HepG2 (cell line): ENCODE measurements at regions not wholly inside any gene's neighbourhood (a gene's known extent, or its start where the extent isn't known, plus 50 kb on each side); places are given as distances from the start of the nearest gene placed in this dataset.

Experiments
- ATAC-seq: fragments of 200-7000 bp; cut with Tn5 transposase; 3 replicates; pipeline ENCODE4 v1.9.1; 2020; ENCODE audit warnings: mild to moderate bottlenecking, moderate library complexity
- BruUV-seq: library from RNA; stranded (reverse); fragments of 400-500 nt; replicated peaks from 2 replicates; lab custom pipeline; 2021; lab: Mats Ljungman, UMichigan
- CTCF ChIA-PET: fragments of 300-600 bp; formaldehyde crosslinking; extraction: SDS; loops from one replicate; lab custom pipeline; 2021; ENCODE audit warnings: low total read pairs, inconsistent platforms, low intra/inter-chr PET ratio; lab: Yijun Ruan, JAX
- POLR2A ChIA-PET: fragments of 350-600 bp; sonication (Branson Sonifier 250); formaldehyde crosslinking; loops from one replicate; lab custom pipeline; 2020; ENCODE audit warnings: antibody characterized with exemption, inconsistent platforms; lab: Yijun Ruan, JAX
- DNase-seq: peaks from one replicate; pipeline ENCODE4 v3.0.0-alpha.2; 2015; ENCODE audit warnings: low spot score
- FAIRE-seq: peaks from 3 replicates; lab custom pipeline; 2011; peaks lifted over from hg19 to GRCh38; lab: Jason Lieb, UNC
- H2AFZ ChIP-seq: one replicate; pipeline ENCODE4 v1.6.1; 2011; ENCODE audit warnings: low read length, inconsistent platforms
- H3K27ac ChIP-seq: fragments of 300-600 bp; 3 replicates; pipeline ENCODE4 v1.8.0; 2011; ENCODE audit warnings: mixed run types, mild to moderate bottlenecking, mixed read lengths, low read length, inconsistent platforms; ENCODE audit not compliant: insufficient read depth; ENCODE audit errors: extremely low read length
- H3K27me3 ChIP-seq, 2 experiments: fragments of 200-600 bp in 1 of 2; 2 replicates in 1 of 2; 3 replicates in 1 of 2; pipeline versions ENCODE4 v1.6.0 to v1.8.0; 2011; ENCODE audit warnings: low read length in 2 of 2, mild to moderate bottlenecking in 2 of 2, moderate library complexity in 2 of 2, inconsistent platforms in 1 of 2; ENCODE audit not compliant: insufficient read depth in 2 of 2, control insufficient read depth in 1 of 2
- H3K36me3 ChIP-seq, 2 experiments: fragments of 200-600 bp in 1 of 2; replicated peaks in 1 of 2; 2 replicates in 1 of 2; 3 replicates in 1 of 2; pipeline versions ENCODE4 v1.5.1 to v1.8.0; 2011; ENCODE audit warnings: low read length in 2 of 2, inconsistent platforms in 1 of 2; ENCODE audit not compliant: insufficient read depth in 2 of 2, control insufficient read depth in 1 of 2
- H3K4me1 ChIP-seq: 2 replicates; pipeline ENCODE4 v1.5.1; 2012; ENCODE audit warnings: low read length, inconsistent platforms; ENCODE audit not compliant: insufficient read depth
- H3K4me2 ChIP-seq: 2 replicates; pipeline ENCODE4 v1.6.0; 2011; ENCODE audit warnings: low read depth, low read length, inconsistent platforms
- H3K4me3 ChIP-seq, 3 experiments: fragments of 200-600 bp in 1 of 3; sonication (generic), shearing (Covaris generic) in 1 of 3; replicated peaks in 1 of 3; 2 replicates each; pipeline ENCODE4 v1.5.1; 2011 to 2016; ENCODE audit warnings: low read length in 3 of 3, inconsistent platforms in 2 of 3, low read depth in 2 of 3, mild to moderate bottlenecking in 2 of 3, control low read depth in 1 of 3, mixed read lengths in 1 of 3; ENCODE audit not compliant: insufficient read depth in 1 of 3
- H3K79me2 ChIP-seq: one replicate; pipeline ENCODE4 v1.6.1; 2011; ENCODE audit warnings: low read length, inconsistent platforms; ENCODE audit not compliant: insufficient read depth
- H3K9ac ChIP-seq: 2 replicates; pipeline ENCODE4 v1.6.0; 2011; ENCODE audit warnings: mild to moderate bottlenecking, low read depth, low read length, inconsistent platforms; ENCODE audit not compliant: insufficient read depth
- H3K9me3 ChIP-seq: 2 replicates; pipeline ENCODE4 v1.5.1; 2012; ENCODE audit warnings: mild to moderate bottlenecking, low read length
- H4K20me1 ChIP-seq: 2 replicates; pipeline ENCODE4 v1.6.0; 2011; ENCODE audit warnings: inconsistent platforms, mild to moderate bottlenecking, low read length, moderate library complexity; ENCODE audit not compliant: insufficient read depth
- KAT8 ChIP-seq: IDR thresholded peaks from 2 replicates; pipeline ENCODE4 v1.6.1; 2016; ENCODE audit warnings: missing genetic modification reagents, missing compliant biosample characterization
- SRF ChIP-seq: IDR thresholded peaks from 2 replicates; pipeline ENCODE4 v1.6.1; 2011; ENCODE audit warnings: mild to moderate bottlenecking, low read depth, low read length, moderate library complexity
- TCF12 ChIP-seq, 2 experiments: fragments of 450-650 bp in 1 of 2; sonication (generic) in 1 of 2; formaldehyde crosslinking in 1 of 2; IDR thresholded peaks; 2 replicates each; pipeline versions ENCODE4 v1.6.1 to v1.8.0; 2017 to 2022; ENCODE audit warnings: antibody characterized with exemption in 1 of 2, mild to moderate bottlenecking in 1 of 2, missing genetic modification reagents in 1 of 2, moderate library complexity in 1 of 2
- TFAP4 ChIP-seq: sonication (generic); IDR thresholded peaks from 2 replicates; pipeline ENCODE4 v1.6.1; 2016; ENCODE audit warnings: low read depth, borderline replicate concordance
- TGIF2 ChIP-seq: IDR thresholded peaks from 2 replicates; pipeline ENCODE4 v1.6.1; 2016; ENCODE audit warnings: control low read depth, missing compliant biosample characterization
- ZFP91 ChIP-seq: sonication (generic); formaldehyde crosslinking; IDR thresholded peaks from 2 replicates; pipeline ENCODE4 v1.9.0; 2022; ENCODE audit warnings: missing genetic modification reagents, mild to moderate bottlenecking, borderline replicate concordance
- ZNF691 ChIP-seq: sonication (generic); formaldehyde crosslinking; IDR thresholded peaks from 2 replicates; pipeline ENCODE4 v1.4.0; 2020; ENCODE audit warnings: missing genetic modification reagents, low read depth, mild to moderate bottlenecking, borderline replicate concordance
- ZNF782 ChIP-seq: sonication (generic); formaldehyde crosslinking; IDR thresholded peaks from 2 replicates; pipeline ENCODE4 v1.4.0; 2020; ENCODE audit warnings: missing genetic modification reagents, mild to moderate bottlenecking, borderline replicate concordance
- WGBS: methylation state at CpG from one replicate; pipeline ENCODE4 v1.1.6; 2017; ENCODE audit warnings: low lambda C conversion rate; 5-methylcytosine and 5-hydroxymethylcytosine counted together
- in situ Hi-C: cut with HindIII; loops from 2 replicates; pipeline ENCODE4 v1.10.0; 2017; ENCODE audit warnings: low pct_unique_long_range_greater_than_20kb; ENCODE audit not compliant: extremely low pct_ligation_motif_present
- intact Hi-C: fragments of 100-400 bp; cut with micrococcal nuclease; formaldehyde crosslinking; loops from one replicate; pipeline ENCODE4 v1.10.0; 2022; ENCODE audit not compliant: unreplicated experiment
- TF ChIP-seq, protein P1 (sequence below): sonication (generic); formaldehyde crosslinking; IDR thresholded peaks from 2 replicates; pipeline ENCODE4 v1.9.0; 2021; ENCODE audit warnings: mild to moderate bottlenecking, missing genetic modification reagents
- TF ChIP-seq, protein P2 (sequence below): sonication (generic); formaldehyde crosslinking; IDR thresholded peaks from 2 replicates; pipeline ENCODE4 v1.5.1; 2020; ENCODE audit warnings: mild to moderate bottlenecking, moderate library complexity, missing genetic modification reagents

GRCh38 chr13:73136776-73137175, 78.0 kb downstream of the KLF5 start:
- 50% methylated on average over 2 of the region's 2 CpGs for WGBS
- H3K79me2 ChIP-seq = no peaks in the 10 kb centered on the region
- TF ChIP-seq TGIF2 (no peak), ZNF691 (CRISPR knock-in tag) (no peak), TCF12 (IDR thresholded peaks at IDR 0.05) (no peak), TCF12 (CRISPR knock-in tag; IDR thresholded peaks at IDR 0.05) (no peak), TFAP4 (no peak), ZFP91 (CRISPR knock-in tag) (no peak), SRF (no peak), ZNF782 (no peak), KAT8 (no peak)
- TF ChIP-seq, protein P1, sequence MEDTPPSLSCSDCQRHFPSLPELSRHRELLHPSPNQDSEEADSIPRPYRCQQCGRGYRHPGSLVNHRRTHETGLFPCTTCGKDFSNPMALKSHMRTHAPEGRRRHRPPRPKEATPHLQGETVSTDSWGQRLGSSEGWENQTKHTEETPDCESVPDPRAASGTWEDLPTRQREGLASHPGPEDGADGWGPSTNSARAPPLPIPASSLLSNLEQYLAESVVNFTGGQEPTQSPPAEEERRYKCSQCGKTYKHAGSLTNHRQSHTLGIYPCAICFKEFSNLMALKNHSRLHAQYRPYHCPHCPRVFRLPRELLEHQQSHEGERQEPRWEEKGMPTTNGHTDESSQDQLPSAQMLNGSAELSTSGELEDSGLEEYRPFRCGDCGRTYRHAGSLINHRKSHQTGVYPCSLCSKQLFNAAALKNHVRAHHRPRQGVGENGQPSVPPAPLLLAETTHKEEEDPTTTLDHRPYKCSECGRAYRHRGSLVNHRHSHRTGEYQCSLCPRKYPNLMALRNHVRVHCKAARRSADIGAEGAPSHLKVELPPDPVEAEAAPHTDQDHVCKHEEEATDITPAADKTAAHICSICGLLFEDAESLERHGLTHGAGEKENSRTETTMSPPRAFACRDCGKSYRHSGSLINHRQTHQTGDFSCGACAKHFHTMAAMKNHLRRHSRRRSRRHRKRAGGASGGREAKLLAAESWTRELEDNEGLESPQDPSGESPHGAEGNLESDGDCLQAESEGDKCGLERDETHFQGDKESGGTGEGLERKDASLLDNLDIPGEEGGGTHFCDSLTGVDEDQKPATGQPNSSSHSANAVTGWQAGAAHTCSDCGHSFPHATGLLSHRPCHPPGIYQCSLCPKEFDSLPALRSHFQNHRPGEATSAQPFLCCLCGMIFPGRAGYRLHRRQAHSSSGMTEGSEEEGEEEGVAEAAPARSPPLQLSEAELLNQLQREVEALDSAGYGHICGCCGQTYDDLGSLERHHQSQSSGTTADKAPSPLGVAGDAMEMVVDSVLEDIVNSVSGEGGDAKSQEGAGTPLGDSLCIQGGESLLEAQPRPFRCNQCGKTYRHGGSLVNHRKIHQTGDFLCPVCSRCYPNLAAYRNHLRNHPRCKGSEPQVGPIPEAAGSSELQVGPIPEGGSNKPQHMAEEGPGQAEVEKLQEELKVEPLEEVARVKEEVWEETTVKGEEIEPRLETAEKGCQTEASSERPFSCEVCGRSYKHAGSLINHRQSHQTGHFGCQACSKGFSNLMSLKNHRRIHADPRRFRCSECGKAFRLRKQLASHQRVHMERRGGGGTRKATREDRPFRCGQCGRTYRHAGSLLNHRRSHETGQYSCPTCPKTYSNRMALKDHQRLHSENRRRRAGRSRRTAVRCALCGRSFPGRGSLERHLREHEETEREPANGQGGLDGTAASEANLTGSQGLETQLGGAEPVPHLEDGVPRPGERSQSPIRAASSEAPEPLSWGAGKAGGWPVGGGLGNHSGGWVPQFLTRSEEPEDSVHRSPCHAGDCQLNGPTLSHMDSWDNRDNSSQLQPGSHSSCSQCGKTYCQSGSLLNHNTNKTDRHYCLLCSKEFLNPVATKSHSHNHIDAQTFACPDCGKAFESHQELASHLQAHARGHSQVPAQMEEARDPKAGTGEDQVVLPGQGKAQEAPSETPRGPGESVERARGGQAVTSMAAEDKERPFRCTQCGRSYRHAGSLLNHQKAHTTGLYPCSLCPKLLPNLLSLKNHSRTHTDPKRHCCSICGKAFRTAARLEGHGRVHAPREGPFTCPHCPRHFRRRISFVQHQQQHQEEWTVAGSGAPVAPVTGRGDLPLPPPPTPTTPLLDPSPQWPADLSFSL (CRISPR knock-in tag) = no peak
- TF ChIP-seq, protein P2, sequence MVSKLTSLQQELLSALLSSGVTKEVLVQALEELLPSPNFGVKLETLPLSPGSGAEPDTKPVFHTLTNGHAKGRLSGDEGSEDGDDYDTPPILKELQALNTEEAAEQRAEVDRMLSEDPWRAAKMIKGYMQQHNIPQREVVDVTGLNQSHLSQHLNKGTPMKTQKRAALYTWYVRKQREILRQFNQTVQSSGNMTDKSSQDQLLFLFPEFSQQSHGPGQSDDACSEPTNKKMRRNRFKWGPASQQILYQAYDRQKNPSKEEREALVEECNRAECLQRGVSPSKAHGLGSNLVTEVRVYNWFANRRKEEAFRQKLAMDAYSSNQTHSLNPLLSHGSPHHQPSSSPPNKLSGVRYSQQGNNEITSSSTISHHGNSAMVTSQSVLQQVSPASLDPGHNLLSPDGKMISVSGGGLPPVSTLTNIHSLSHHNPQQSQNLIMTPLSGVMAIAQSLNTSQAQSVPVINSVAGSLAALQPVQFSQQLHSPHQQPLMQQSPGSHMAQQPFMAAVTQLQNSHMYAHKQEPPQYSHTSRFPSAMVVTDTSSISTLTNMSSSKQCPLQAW (CRISPR knock-in tag) = no peak
- no peaks in the 10 kb centered on the region for H3K9me3 ChIP-seq
- no peaks in the 10 kb centered on the region for H3K36me3 ChIP-seq
- ATAC-seq (no peak), DNase-seq (no peak), FAIRE-seq (no peak)
- POLR2A ChIA-PET = no interaction called here
- no peak overlapping the region for H3K27ac ChIP-seq
- no peaks in the 10 kb centered on the region for H4K20me1 ChIP-seq
- no peak overlapping the region for H3K4me2 ChIP-seq
- CTCF ChIA-PET = no interaction called here
- in situ Hi-C loops = no loop called here
- no peak overlapping the region for H2AFZ ChIP-seq
- H3K4me1 ChIP-seq = peaks cover 31% of the 10 kb centered on the region
- no peak overlapping the region for H3K9ac ChIP-seq
- BruUV-seq = no TSS peak
- H3K27me3 ChIP-seq = no peaks in the 10 kb centered on the region
- intact Hi-C loops = no loop called here
- H3K4me3 ChIP-seq = no peak overlapping the region
